ENCODE measurements at regions not wholly inside any gene's neighbourhood (a gene's known extent, or its start where the extent isn't known, plus 50 kb on each side); places are given as distances from the start of the nearest gene placed in this dataset.

- Histone ChIP-seq H3K4me3 (no peak overlapping the region), H3K9me3 (no peaks in the 10 kb centered on the region), H3K36me3 (no peaks in the 10 kb centered on the region), H3K4me1 (peaks cover 11% of the 10 kb centered on the region), H3K27me3 (no peaks in the 10 kb centered on the region), H3K27ac (no peak overlapping the region)
- TF ChIP-seq CTCF (IDR thresholded peaks at IDR 0.05), result no peak
- TF ChIP-seq POLR2AphosphoS5 (IDR thresholded peaks at IDR 0.05; ENCODE audit: insufficient read depth in 1 of 2, low read depth in 1 of 2), result no peak
- DNase-seq (ENCODE audit: extremely low spot score in 2 of 2), result no peak
- intact Hi-C loops (cut with DNase I), result no loop called here
These were observed 94.8 kb upstream of the THRB start for GRCh38 chr3:24589513-24589851.

GRCh38 chr3:24589931-24590880 is 95.6 kb upstream of the THRB start:
- Histone ChIP-seq H3K4me1 (peaks cover 11% of the 10 kb centered on the region), H3K27me3 (no peaks in the 10 kb centered on the region), H3K9me3 (no peaks in the 10 kb centered on the region), H3K4me3 (no peak overlapping the region), H3K27ac (no peak overlapping the region), H3K36me3 (no peaks in the 10 kb centered on the region)
- no peak for DNase-seq (ENCODE audit: extremely low spot score in 2 of 2)
- intact Hi-C loops (cut with DNase I), result no loop called here
- TF ChIP-seq CTCF (IDR thresholded peaks at IDR 0.05) (no peak), POLR2AphosphoS5 (IDR thresholded peaks at IDR 0.05; ENCODE audit: insufficient read depth in 1 of 2, low read depth in 1 of 2) (no peak), POLR2A (IDR thresholded peaks at IDR 0.05) (no peak)

- no peaks in the 10 kb centered on the region for H3K9me3 ChIP-seq
- intact Hi-C loops (cut with DNase I), result no loop called here
- DNase-seq (ENCODE audit: extremely low spot score in 2 of 2), result no peak
- H3K4me1 ChIP-seq, result peaks cover 11% of the 10 kb centered on the region
- no peak overlapping the region for H3K27ac ChIP-seq
- H3K27me3 ChIP-seq, result no peaks in the 10 kb centered on the region
- TF ChIP-seq CTCF (IDR thresholded peaks at IDR 0.05), result no peak
- TF ChIP-seq POLR2AphosphoS5 (IDR thresholded peaks at IDR 0.05; ENCODE audit: insufficient read depth in 1 of 2, low read depth in 1 of 2), result no peak
- TF ChIP-seq POLR2A (IDR thresholded peaks at IDR 0.05), result no peak
- H3K4me3 ChIP-seq, result no peak overlapping the region
- H3K36me3 ChIP-seq, result no peaks in the 10 kb centered on the region
These were observed 96.5 kb upstream of the THRB start for GRCh38 chr3:24591191-24591590.

- Histone ChIP-seq H3K36me3 (no peaks in the 10 kb centered on the region), H3K27me3 (no peaks in the 10 kb centered on the region), H3K4me3 (no peak overlapping the region), H3K9me3 (no peaks in the 10 kb centered on the region), H3K27ac (no peak overlapping the region), H3K4me1 (peaks cover 11% of the 10 kb centered on the region)
- no peak for DNase-seq (ENCODE audit: extremely low spot score in 2 of 2)
- TF ChIP-seq POLR2AphosphoS5 (IDR thresholded peaks at IDR 0.05; ENCODE audit: insufficient read depth in 1 of 2, low read depth in 1 of 2) (peak in 1 of 2 donors; percentile 22), POLR2A (IDR thresholded peaks at IDR 0.05) (no peak)
- intact Hi-C loops (cut with DNase I), result no loop called here
These were observed 97.3 kb upstream of the THRB start for GRCh38 chr3:24591661-24592555.

- H3K27me3 ChIP-seq, result no peaks in the 10 kb centered on the region
- H3K4me3 ChIP-seq, result no peak overlapping the region
- H3K36me3 ChIP-seq, result no peaks in the 10 kb centered on the region
- peaks cover 15% of the 10 kb centered on the region for H3K4me1 ChIP-seq
- no peaks in the 10 kb centered on the region for H3K9me3 ChIP-seq
- intact Hi-C loops (cut with DNase I), result no loop called here
- DNase-seq (ENCODE audit: extremely low spot score in 2 of 2), result no peak
- TF ChIP-seq POLR2A (IDR thresholded peaks at IDR 0.05) (no peak), POLR2AphosphoS5 (IDR thresholded peaks at IDR 0.05; ENCODE audit: insufficient read depth in 1 of 2, low read depth in 1 of 2) (no peak), CTCF (IDR thresholded peaks at IDR 0.05) (no peak)
- H3K27ac ChIP-seq, result no peak overlapping the region
These were observed 99.5 kb upstream of the THRB start for GRCh38 chr3:24594161-24594560.
